ENCODE measurements at regions not wholly inside any gene's neighbourhood (a gene's known extent, or its start where the extent isn't known, plus 50 kb on each side); places are given as distances from the start of the nearest gene placed in this dataset.

DNA sequence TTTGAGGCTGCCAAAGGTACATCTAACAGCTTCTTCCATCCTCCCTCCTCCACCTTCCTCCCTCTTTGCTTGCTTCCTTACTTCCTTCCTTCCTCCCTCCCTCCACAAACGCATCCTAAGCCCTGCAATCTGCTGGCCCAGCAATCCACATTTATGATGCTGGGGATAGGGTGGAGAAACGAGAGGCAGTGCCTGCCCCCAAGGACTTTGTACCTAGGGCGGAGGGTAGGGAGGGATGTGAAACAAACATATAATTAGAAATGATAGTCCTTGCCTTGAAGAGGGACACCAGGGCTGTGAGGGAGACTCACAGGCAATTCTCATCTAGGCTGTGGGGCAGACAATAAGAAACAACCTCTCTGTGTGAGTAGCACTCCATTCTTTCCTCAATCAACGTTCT is 188.3 kb downstream of the ANKRD30B start:
- no peak for TF ChIP-seq POLR2A (IDR thresholded peaks at IDR 0.05; ENCODE audit: low read length)
- TF ChIP-seq GATA1 (IDR thresholded peaks at IDR 0.05; ENCODE audit: low read depth, low read length): no peak
